GM12874 (cell line): ENCODE measurements at regions not wholly inside any gene's neighbourhood (a gene's known extent, or its start where the extent isn't known, plus 50 kb on each side); places are given as distances from the start of the nearest gene placed in this dataset.

Source experiments
- TF ChIP-seq, protein P1 (sequence below): IDR thresholded peaks from 2 replicates; pipeline ENCODE4 v1.5.1; 2011; ENCODE audit warnings: low read depth, mild to moderate bottlenecking, control low read depth, low read length, moderate library complexity; ENCODE audit not compliant: insufficient read depth

DNA sequence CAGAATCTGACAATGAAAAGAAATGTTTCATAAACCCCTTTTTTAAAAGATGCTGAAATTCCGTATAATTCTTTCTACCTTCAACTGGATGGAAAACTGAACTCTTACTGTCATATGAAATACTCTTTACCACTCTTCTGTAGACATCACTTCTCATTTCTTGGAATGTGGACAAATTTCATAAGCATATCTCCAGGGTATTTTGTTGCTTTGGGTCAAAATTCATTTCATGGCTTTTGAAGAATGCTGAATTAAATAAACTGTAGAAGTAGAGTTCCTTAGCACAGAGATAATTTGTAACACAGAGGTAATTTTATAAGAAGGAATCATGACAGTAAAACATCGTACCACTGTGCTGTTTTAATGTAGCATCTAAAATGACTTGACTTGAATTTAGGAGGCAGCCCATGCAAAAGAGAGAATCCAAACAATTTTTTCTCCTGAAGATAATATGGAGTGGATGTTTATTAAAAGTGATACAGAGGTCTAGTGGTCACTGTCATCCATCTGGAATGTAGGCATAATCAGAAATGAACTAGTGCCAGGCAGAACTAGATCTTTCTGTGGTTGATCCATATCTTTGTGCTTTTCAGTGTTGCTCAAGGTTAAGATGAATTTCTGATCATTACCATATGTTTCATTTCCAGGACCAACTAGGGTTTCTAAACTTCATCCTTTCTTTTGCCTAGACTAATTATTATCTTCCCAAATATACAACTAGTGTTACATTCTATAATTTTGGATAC lies 492.0 kb downstream of the KIF20B start:
- TF ChIP-seq, protein P1, sequence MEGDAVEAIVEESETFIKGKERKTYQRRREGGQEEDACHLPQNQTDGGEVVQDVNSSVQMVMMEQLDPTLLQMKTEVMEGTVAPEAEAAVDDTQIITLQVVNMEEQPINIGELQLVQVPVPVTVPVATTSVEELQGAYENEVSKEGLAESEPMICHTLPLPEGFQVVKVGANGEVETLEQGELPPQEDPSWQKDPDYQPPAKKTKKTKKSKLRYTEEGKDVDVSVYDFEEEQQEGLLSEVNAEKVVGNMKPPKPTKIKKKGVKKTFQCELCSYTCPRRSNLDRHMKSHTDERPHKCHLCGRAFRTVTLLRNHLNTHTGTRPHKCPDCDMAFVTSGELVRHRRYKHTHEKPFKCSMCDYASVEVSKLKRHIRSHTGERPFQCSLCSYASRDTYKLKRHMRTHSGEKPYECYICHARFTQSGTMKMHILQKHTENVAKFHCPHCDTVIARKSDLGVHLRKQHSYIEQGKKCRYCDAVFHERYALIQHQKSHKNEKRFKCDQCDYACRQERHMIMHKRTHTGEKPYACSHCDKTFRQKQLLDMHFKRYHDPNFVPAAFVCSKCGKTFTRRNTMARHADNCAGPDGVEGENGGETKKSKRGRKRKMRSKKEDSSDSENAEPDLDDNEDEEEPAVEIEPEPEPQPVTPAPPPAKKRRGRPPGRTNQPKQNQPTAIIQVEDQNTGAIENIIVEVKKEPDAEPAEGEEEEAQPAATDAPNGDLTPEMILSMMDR, result no peak

DNA sequence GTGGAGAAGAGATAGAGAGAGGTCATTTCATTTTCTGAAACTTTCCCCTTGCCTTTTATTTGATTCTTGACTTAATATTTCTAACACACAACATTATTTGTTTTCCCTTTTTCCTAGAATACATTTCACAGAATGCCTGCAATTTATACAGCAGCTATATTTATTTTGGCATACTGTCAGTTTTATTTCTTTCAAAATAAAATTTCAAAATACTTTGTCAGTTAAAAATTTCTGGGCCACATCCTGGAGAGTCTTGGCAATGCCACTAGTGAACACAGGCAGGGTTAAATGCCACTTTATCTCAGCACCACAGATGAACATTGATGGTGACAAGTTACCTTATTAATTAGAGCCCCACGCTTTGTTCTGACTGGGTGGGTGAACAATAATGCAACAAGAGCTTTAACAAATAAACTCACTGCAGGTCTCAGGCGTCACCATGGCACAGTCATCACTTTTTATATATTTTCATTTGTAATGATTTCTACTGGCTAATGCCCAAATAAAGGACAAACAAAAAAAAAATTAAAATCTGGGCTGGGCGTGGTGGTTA lies 494.0 kb downstream of the KIF20B start:
- TF ChIP-seq, protein P1, result no peak

GRCh38 chr10:90197766-90198165 lies 496.4 kb downstream of the KIF20B start:
- TF ChIP-seq, protein P1, result no peak

DNA sequence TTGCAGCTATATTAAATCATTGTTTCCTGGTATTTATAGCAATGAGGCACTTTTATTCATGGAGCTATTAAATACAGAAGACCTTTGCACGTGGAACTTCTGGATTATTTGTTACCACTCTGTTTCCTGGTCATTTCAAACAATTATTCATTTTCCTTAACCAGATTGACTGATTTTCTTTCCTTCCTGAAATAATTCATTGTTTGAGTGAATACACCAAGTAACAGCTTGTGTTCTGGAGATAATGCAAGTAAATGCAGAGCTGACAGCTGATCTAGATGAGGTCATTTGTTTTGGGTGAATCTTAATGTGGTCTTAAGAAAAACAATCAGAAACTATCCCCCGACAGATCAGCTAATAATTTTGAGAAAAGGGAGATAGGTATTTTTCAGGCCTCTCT lies 497.7 kb downstream of the KIF20B start:
- TF ChIP-seq, protein P1, result no peak

DNA sequence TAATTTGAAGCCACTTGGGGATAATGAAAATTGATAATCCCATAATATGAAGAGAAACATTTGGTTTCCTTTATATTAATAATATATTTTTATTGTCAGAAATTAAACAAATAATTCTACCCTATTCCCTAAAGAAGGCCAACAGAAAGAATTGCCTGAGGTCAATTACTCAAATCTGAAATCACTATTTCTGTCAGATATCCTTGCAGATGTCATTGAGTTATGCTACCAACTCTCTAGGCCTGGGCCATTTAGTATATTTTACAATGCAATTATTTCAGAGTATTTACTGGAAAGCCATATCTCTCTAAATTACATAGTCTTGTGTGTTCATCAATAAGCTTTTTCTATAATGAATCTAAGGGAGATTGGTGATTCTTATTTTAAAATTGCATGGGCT lies 498.1 kb downstream of the KIF20B start:
- TF ChIP-seq, protein P1, result no peak

- TF ChIP-seq, protein P1, result no peak
These were observed 503.0 kb downstream of the KIF20B start for GRCh38 chr10:90204131-90204955.

GRCh38 chr10:90204956-90205314 lies 503.5 kb downstream of the KIF20B start:
- TF ChIP-seq, protein P1, result no peak
